Epithelial cell of esophagus (primary cell): ENCODE measurements at regions not wholly inside any gene's neighbourhood (a gene's known extent, or its start where the extent isn't known, plus 50 kb on each side); places are given as distances from the start of the nearest gene placed in this dataset.
"Not testable (repeated sequence)": the region's sequence is repeated elsewhere in the genome, so short reads cannot be mapped to it uniquely, and the experiment has no call there.

Experiments used
- DNase-seq: peaks from one replicate; pipeline ENCODE4 v3.0.0; 2010; ENCODE audit warnings: low read depth
- H3K4me3 ChIP-seq: 2 replicates; pipeline ENCODE4 v1.5.1; 2011; ENCODE audit warnings: mild to moderate bottlenecking, low read length, control low read depth
- CTCF ChIP-seq: IDR thresholded peaks from 2 replicates; pipeline ENCODE4 v1.5.1; 2011; ENCODE audit warnings: low read depth, mild to moderate bottlenecking, low read length, control low read depth, inconsistent platforms; ENCODE audit not compliant: insufficient read depth; ENCODE audit errors: missing control alignments

GRCh38 chr15:35244227-35244626 lies 159.1 kb upstream of the NANOGP8 start:
- no peak for TF ChIP-seq CTCF
- DNase-seq: no peak
- no peak overlapping the region for H3K4me3 ChIP-seq

- DNase-seq: peak; percentile 2
- no peak overlapping the region for H3K4me3 ChIP-seq
- no peak for TF ChIP-seq CTCF
Observed at GRCh38 chr15:35243758-35244157, 158.7 kb upstream of the NANOGP8 start.

GRCh38 chr15:35239693-35240092 lies 154.6 kb upstream of the NANOGP8 start:
- H3K4me3 ChIP-seq, DNase-seq: not testable (repeated sequence)

GRCh38 chr15:35238448-35238847 lies 153.4 kb upstream of the NANOGP8 start:
- H3K4me3 ChIP-seq, DNase-seq: not testable (repeated sequence)

GRCh38 chr15:35229085-35229484 lies 144.0 kb upstream of the NANOGP8 start:
- no peak for TF ChIP-seq CTCF
- H3K4me3 ChIP-seq: no peak overlapping the region
- DNase-seq: no peak

- no peak for TF ChIP-seq CTCF
- no peak overlapping the region for H3K4me3 ChIP-seq
Observed at GRCh38 chr15:35218215-35218614, 133.1 kb upstream of the NANOGP8 start.

GRCh38 chr15:35215093-35215492 lies 130.0 kb upstream of the NANOGP8 start:
- no peak overlapping the region for H3K4me3 ChIP-seq
- TF ChIP-seq CTCF: no peak
- peak; percentile 7 for DNase-seq

More at GRCh38 chr15:35218215-35218614, 133.1 kb upstream of the NANOGP8 start:
- DNase-seq: no peak

GRCh38 chr15:35211240-35211902 lies 126.3 kb upstream of the NANOGP8 start:
- no peak for TF ChIP-seq CTCF
- no peak overlapping the region for H3K4me3 ChIP-seq
- DNase-seq: no peak
